NT2/D1 (cell line): ENCODE measurements at regions not wholly inside any gene's neighbourhood (a gene's known extent, or its start where the extent isn't known, plus 50 kb on each side); places are given as distances from the start of the nearest gene placed in this dataset.
"Not testable (repeated sequence)": the region's sequence is repeated elsewhere in the genome, so short reads cannot be mapped to it uniquely, and the experiment has no call there.

Experiments used
- DNase-seq: peaks from one replicate; pipeline ENCODE4 v3.0.0-alpha.2; 2011; ENCODE audit warnings: low read depth, low spot score
- H3K27me3 ChIP-seq: 2 replicates; pipeline ENCODE4 v1.6.0; 2011; ENCODE audit warnings: mild to moderate bottlenecking; ENCODE audit not compliant: insufficient read length, insufficient read depth
- H3K36me3 ChIP-seq: 2 replicates; pipeline ENCODE4 v1.6.1; 2011; ENCODE audit warnings: mild to moderate bottlenecking, low read length, mixed read lengths; ENCODE audit not compliant: insufficient read depth, insufficient read length
- H3K4me1 ChIP-seq: 2 replicates; pipeline ENCODE4 v1.5.1; 2011; ENCODE audit not compliant: insufficient read depth, insufficient read length
- H3K4me3 ChIP-seq: 2 replicates; pipeline ENCODE4 v1.5.1; 2011; ENCODE audit warnings: low read depth; ENCODE audit not compliant: insufficient read length
- H3K9ac ChIP-seq: 2 replicates; pipeline ENCODE4 v1.6.0; 2011; ENCODE audit warnings: low read depth; ENCODE audit not compliant: insufficient read length
- H3K9me3 ChIP-seq: 2 replicates; pipeline ENCODE4 v1.5.1; 2011; ENCODE audit warnings: mild to moderate bottlenecking, low read length; ENCODE audit not compliant: insufficient read depth
- SUZ12 ChIP-seq: IDR thresholded peaks from 2 replicates; pipeline ENCODE4 v1.6.1; 2011; ENCODE audit not compliant: insufficient read length, insufficient read depth; ENCODE audit errors: extremely low read depth
- YY1 ChIP-seq: IDR thresholded peaks from 2 replicates; pipeline ENCODE4 v1.6.1; 2011; ENCODE audit not compliant: insufficient read length, insufficient read depth
- ZNF274 ChIP-seq: IDR thresholded peaks from 2 replicates; pipeline ENCODE4 v1.6.1; 2011; ENCODE audit warnings: mild to moderate bottlenecking, low read depth, low read length

- Histone ChIP-seq H3K36me3 (no peaks in the 10 kb centered on the region), H3K4me3 (peak overlapping the region; percentile 49), H3K27me3 (peaks cover 66% of the 10 kb centered on the region), H3K9ac (peak overlapping the region; percentile 52), H3K4me1 (no peaks in the 10 kb centered on the region), H3K9me3 (no peaks in the 10 kb centered on the region)
- TF ChIP-seq ZNF274 (no peak), YY1 (no peak), SUZ12 (peak; percentile 27)
- DNase-seq = no peak
Observed at GRCh38 chr9:109639674-109640579, 140.1 kb upstream of the PALM2AKAP2 start.

DNA sequence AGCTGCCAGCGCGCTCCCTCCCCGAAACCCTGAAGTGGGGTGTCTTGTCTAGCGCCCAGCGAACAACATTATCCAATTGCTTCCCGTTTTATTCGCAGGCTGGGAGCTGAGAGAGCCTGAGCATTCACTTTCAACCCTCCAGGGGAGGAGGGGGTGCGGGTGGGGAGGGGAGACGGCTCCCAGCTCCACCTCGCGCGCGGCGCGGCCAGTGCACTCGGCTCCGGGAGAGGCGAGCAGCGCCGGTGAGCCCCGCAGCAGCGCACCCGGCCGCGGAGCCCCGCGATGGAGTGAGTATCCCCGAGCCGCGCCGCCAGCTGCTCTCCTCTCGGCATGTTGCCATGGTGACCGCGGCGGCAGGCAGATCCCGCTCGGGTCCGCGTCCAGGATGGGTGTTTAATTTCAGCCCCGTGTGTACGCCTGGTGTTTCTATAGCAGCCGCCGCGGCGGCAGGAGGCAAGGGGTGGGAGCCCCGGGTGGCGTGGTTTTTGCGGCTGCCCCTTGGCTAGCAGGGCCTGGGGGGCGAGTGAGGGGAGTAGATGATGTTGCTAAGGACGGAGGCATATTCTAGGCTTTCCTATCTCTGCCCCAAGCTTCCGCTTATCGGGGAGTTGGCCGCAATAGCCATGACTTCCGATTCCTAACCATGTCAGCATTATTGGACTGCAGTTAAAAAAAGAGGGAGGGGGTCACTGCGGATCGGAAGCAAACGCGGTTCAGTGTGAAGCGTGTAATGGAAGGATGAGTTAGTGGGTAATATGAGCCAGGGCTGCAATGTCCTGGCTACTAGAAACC is 139.2 kb upstream of the PALM2AKAP2 start:
- H3K9me3 ChIP-seq = no peaks in the 10 kb centered on the region
- H3K4me3 ChIP-seq = peak overlapping the region; percentile 49
- peak overlapping the region; percentile 52 for H3K9ac ChIP-seq
- H3K36me3 ChIP-seq = no peaks in the 10 kb centered on the region
- no peaks in the 10 kb centered on the region for H3K4me1 ChIP-seq
- no peak for TF ChIP-seq YY1
- no peak for TF ChIP-seq ZNF274
- no peak for TF ChIP-seq SUZ12
- peaks cover 66% of the 10 kb centered on the region for H3K27me3 ChIP-seq
- DNase-seq = no peak

DNA sequence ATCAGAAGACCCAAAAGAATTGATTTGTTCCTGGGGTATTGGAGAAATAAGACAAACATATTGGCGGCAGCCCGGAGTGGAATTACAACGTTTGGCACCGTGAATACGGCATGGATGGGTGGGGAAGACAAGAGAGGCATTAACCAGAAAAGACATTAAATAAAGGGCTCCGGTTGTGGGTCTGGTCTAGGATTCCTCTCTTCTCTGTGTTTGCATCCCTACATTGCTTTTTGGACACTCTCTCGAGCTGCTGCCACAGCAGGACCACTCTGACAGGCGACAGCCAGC is 138.7 kb upstream of the PALM2AKAP2 start:
- Histone ChIP-seq H3K9me3 (no peaks in the 10 kb centered on the region), H3K9ac (no peak overlapping the region), H3K4me3 (no peak overlapping the region), H3K36me3 (no peaks in the 10 kb centered on the region), H3K27me3 (peaks cover 66% of the 10 kb centered on the region), H3K4me1 (no peaks in the 10 kb centered on the region)
- peak; percentile 75 for TF ChIP-seq SUZ12
- no peak for TF ChIP-seq YY1
- no peak for TF ChIP-seq ZNF274
- DNase-seq = no peak

DNA sequence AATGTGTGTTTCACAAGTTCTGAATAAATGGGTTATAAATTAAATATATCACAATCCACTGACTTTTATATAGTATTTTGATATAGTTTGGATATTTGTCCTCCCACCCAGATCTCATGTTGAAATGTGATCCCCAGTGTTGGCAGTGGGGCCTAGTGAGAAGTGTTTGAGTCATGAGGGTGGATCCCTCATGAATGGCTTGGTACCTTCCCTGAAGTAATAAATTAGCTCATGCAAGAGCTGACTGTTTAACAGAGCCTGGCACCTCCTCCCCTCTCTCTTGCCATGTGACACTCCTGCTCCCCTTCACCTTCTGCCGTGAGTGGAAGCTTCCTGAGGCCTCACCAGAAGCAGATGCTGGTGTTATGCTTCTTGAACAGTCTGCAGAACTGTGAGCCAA is 127.9 kb upstream of the PALM2AKAP2 start:
- no peaks in the 10 kb centered on the region for H3K36me3 ChIP-seq
- no peak for TF ChIP-seq SUZ12
- TF ChIP-seq ZNF274 = no peak
- TF ChIP-seq YY1 = no peak
- H3K4me1 ChIP-seq = no peaks in the 10 kb centered on the region
- no peak for DNase-seq
- no peak overlapping the region for H3K9ac ChIP-seq
- no peak overlapping the region for H3K4me3 ChIP-seq
- no peaks in the 10 kb centered on the region for H3K27me3 ChIP-seq
- peaks cover 5% of the 10 kb centered on the region; the same call in 1 of the 2 replicates for H3K9me3 ChIP-seq

GRCh38 chr9:109652971-109653370 is 127.0 kb upstream of the PALM2AKAP2 start:
- H3K4me1 ChIP-seq = no peaks in the 10 kb centered on the region
- peaks cover 5% of the 10 kb centered on the region; the same call in 1 of the 2 replicates for H3K9me3 ChIP-seq
- H3K4me3 ChIP-seq = no peak overlapping the region
- no peak for DNase-seq
- no peaks in the 10 kb centered on the region for H3K27me3 ChIP-seq
- no peaks in the 10 kb centered on the region for H3K36me3 ChIP-seq
- no peak overlapping the region for H3K9ac ChIP-seq
- no peak for TF ChIP-seq SUZ12
- no peak for TF ChIP-seq YY1
- TF ChIP-seq ZNF274 = no peak

- no peaks in the 10 kb centered on the region for H3K27me3 ChIP-seq
- H3K4me1 ChIP-seq = no peaks in the 10 kb centered on the region
- H3K9ac ChIP-seq = no peak overlapping the region
- peaks cover 5% of the 10 kb centered on the region; the same call in 1 of the 2 replicates for H3K9me3 ChIP-seq
- no peak overlapping the region for H3K4me3 ChIP-seq
- H3K36me3 ChIP-seq = no peaks in the 10 kb centered on the region
- TF ChIP-seq SUZ12 = no peak
- TF ChIP-seq ZNF274 = no peak
- no peak for TF ChIP-seq YY1
- no peak for DNase-seq
Observed at GRCh38 chr9:109653470-109653869, 126.5 kb upstream of the PALM2AKAP2 start.

- H3K4me1 ChIP-seq, H3K4me3 ChIP-seq, H3K27me3 ChIP-seq: not testable (repeated sequence)
Observed at GRCh38 chr9:109663978-109664377, 116.0 kb upstream of the PALM2AKAP2 start.

More at GRCh38 chr9:109663978-109664377, 116.0 kb upstream of the PALM2AKAP2 start:
- H3K9ac ChIP-seq, H3K9me3 ChIP-seq, DNase-seq, H3K36me3 ChIP-seq: not testable (repeated sequence)
